ENCODE measurements at regions not wholly inside any gene's neighbourhood (a gene's known extent, or its start where the extent isn't known, plus 50 kb on each side); places are given as distances from the start of the nearest gene placed in this dataset.
"Not testable (repeated sequence)": the region's sequence is repeated elsewhere in the genome, so short reads cannot be mapped to it uniquely, and the experiment has no call there.

- Histone ChIP-seq H3K36me3 (ENCODE audit: insufficient read depth, low read length) (no peaks in the 10 kb centered on the region), H3K4me3 (ENCODE audit: low read depth, low read length) (no peak overlapping the region), H3K27me3 (ENCODE audit: insufficient read depth, low read length) (no peaks in the 10 kb centered on the region), H3K79me2 (ENCODE audit: control insufficient read depth, insufficient read depth, low read length, unreplicated experiment) (no peaks in the 10 kb centered on the region), H3K27ac (ENCODE audit: low read depth, low read length) (no peak overlapping the region), H3K4me1 (ENCODE audit: control insufficient read depth, insufficient read depth, low read length, unreplicated experiment) (no peaks in the 10 kb centered on the region), H2AFZ (ENCODE audit: low read length, unreplicated experiment) (no peak overlapping the region)
These were observed 378.7 kb downstream of the ZBBX start for GRCh38 chr3:167001374-167001773.

- no peak overlapping the region for H2AFZ ChIP-seq (ENCODE audit: low read length, unreplicated experiment)
- no peaks in the 10 kb centered on the region for H3K36me3 ChIP-seq (ENCODE audit: insufficient read depth, low read length)
These were observed 387.0 kb downstream of the ZBBX start for GRCh38 chr3:166993015-166993630.

GRCh38 chr3:166986000-166986399 lies 394.1 kb downstream of the ZBBX start:
- H3K79me2 ChIP-seq (ENCODE audit: control insufficient read depth, insufficient read depth, low read length, unreplicated experiment) = no peaks in the 10 kb centered on the region
- H3K4me3 ChIP-seq (ENCODE audit: low read depth, low read length) = no peak overlapping the region
- H2AFZ ChIP-seq (ENCODE audit: low read length, unreplicated experiment) = no peak overlapping the region
- H3K27ac ChIP-seq (ENCODE audit: low read depth, low read length) = peak overlapping the region; percentile 71
- peaks cover 9% of the 10 kb centered on the region for H3K4me1 ChIP-seq (ENCODE audit: control insufficient read depth, insufficient read depth, low read length, unreplicated experiment)
- H3K27me3 ChIP-seq (ENCODE audit: insufficient read depth, low read length) = no peaks in the 10 kb centered on the region
- H3K36me3 ChIP-seq (ENCODE audit: insufficient read depth, low read length) = no peaks in the 10 kb centered on the region

More at GRCh38 chr3:166993015-166993630, 387.0 kb downstream of the ZBBX start:
- H3K4me3 ChIP-seq (ENCODE audit: low read depth, low read length) = no peak overlapping the region
- no peaks in the 10 kb centered on the region for H3K4me1 ChIP-seq (ENCODE audit: control insufficient read depth, insufficient read depth, low read length, unreplicated experiment)
- H3K27ac ChIP-seq (ENCODE audit: low read depth, low read length) = no peak overlapping the region
- no peaks in the 10 kb centered on the region for H3K79me2 ChIP-seq (ENCODE audit: control insufficient read depth, insufficient read depth, low read length, unreplicated experiment)
- H3K27me3 ChIP-seq (ENCODE audit: insufficient read depth, low read length) = no peaks in the 10 kb centered on the region

- H3K27me3 ChIP-seq (ENCODE audit: insufficient read depth, low read length) = not testable (repeated sequence)
These were observed 404.3 kb downstream of the ZBBX start for GRCh38 chr3:166975796-166976195.

GRCh38 chr3:166967714-166968113 lies 412.4 kb downstream of the ZBBX start:
- H3K36me3 ChIP-seq (ENCODE audit: insufficient read depth, low read length); H3K79me2 ChIP-seq (ENCODE audit: control insufficient read depth, insufficient read depth, low read length, unreplicated experiment); H3K27ac ChIP-seq (ENCODE audit: low read depth, low read length); H3K4me3 ChIP-seq (ENCODE audit: low read depth, low read length); H2AFZ ChIP-seq (ENCODE audit: low read length, unreplicated experiment); H3K27me3 ChIP-seq (ENCODE audit: insufficient read depth, low read length); H3K4me1 ChIP-seq (ENCODE audit: control insufficient read depth, insufficient read depth, low read length, unreplicated experiment): not testable (repeated sequence)

More at GRCh38 chr3:166975796-166976195, 404.3 kb downstream of the ZBBX start:
- H3K79me2 ChIP-seq (ENCODE audit: control insufficient read depth, insufficient read depth, low read length, unreplicated experiment); H3K4me3 ChIP-seq (ENCODE audit: low read depth, low read length); H3K4me1 ChIP-seq (ENCODE audit: control insufficient read depth, insufficient read depth, low read length, unreplicated experiment); H3K36me3 ChIP-seq (ENCODE audit: insufficient read depth, low read length); H3K27ac ChIP-seq (ENCODE audit: low read depth, low read length); H2AFZ ChIP-seq (ENCODE audit: low read length, unreplicated experiment): not testable (repeated sequence)

GRCh38 chr3:166962911-166963310 lies 417.2 kb downstream of the ZBBX start:
- Histone ChIP-seq H3K27me3 (ENCODE audit: insufficient read depth, low read length) (no peaks in the 10 kb centered on the region), H3K79me2 (ENCODE audit: control insufficient read depth, insufficient read depth, low read length, unreplicated experiment) (no peaks in the 10 kb centered on the region), H3K4me1 (ENCODE audit: control insufficient read depth, insufficient read depth, low read length, unreplicated experiment) (no peaks in the 10 kb centered on the region), H3K27ac (ENCODE audit: low read depth, low read length) (no peak overlapping the region), H3K36me3 (ENCODE audit: insufficient read depth, low read length) (no peaks in the 10 kb centered on the region), H3K4me3 (ENCODE audit: low read depth, low read length) (no peak overlapping the region), H2AFZ (ENCODE audit: low read length, unreplicated experiment) (no peak overlapping the region)

GRCh38 chr3:166957121-166957520 lies 423.0 kb downstream of the ZBBX start:
- Histone ChIP-seq H3K4me1 (ENCODE audit: control insufficient read depth, insufficient read depth, low read length, unreplicated experiment) (no peaks in the 10 kb centered on the region), H3K79me2 (ENCODE audit: control insufficient read depth, insufficient read depth, low read length, unreplicated experiment) (no peaks in the 10 kb centered on the region), H3K27ac (ENCODE audit: low read depth, low read length) (no peak overlapping the region), H3K4me3 (ENCODE audit: low read depth, low read length) (no peak overlapping the region), H3K27me3 (ENCODE audit: insufficient read depth, low read length) (no peaks in the 10 kb centered on the region), H2AFZ (ENCODE audit: low read length, unreplicated experiment) (no peak overlapping the region), H3K36me3 (ENCODE audit: insufficient read depth, low read length) (no peaks in the 10 kb centered on the region)

GRCh38 chr3:166955201-166955939 lies 424.7 kb downstream of the ZBBX start:
- no peak overlapping the region for H2AFZ ChIP-seq (ENCODE audit: low read length, unreplicated experiment)
- H3K79me2 ChIP-seq (ENCODE audit: control insufficient read depth, insufficient read depth, low read length, unreplicated experiment) = no peaks in the 10 kb centered on the region
- no peak overlapping the region for H3K27ac ChIP-seq (ENCODE audit: low read depth, low read length)
- H3K27me3 ChIP-seq (ENCODE audit: insufficient read depth, low read length) = no peaks in the 10 kb centered on the region
- no peaks in the 10 kb centered on the region for H3K36me3 ChIP-seq (ENCODE audit: insufficient read depth, low read length)
- H3K4me3 ChIP-seq (ENCODE audit: low read depth, low read length) = no peak overlapping the region
- H3K4me1 ChIP-seq (ENCODE audit: control insufficient read depth, insufficient read depth, low read length, unreplicated experiment) = no peaks in the 10 kb centered on the region

- H3K27ac ChIP-seq (ENCODE audit: low read depth, low read length) = no peak overlapping the region
- no peaks in the 10 kb centered on the region for H3K79me2 ChIP-seq (ENCODE audit: control insufficient read depth, insufficient read depth, low read length, unreplicated experiment)
- no peak overlapping the region for H2AFZ ChIP-seq (ENCODE audit: low read length, unreplicated experiment)
These were observed 445.2 kb downstream of the ZBBX start for GRCh38 chr3:166934879-166935278.

GRCh38 chr3:166917437-166917836 lies 462.7 kb downstream of the ZBBX start:
- no peaks in the 10 kb centered on the region for H3K36me3 ChIP-seq (ENCODE audit: insufficient read depth, low read length)

More at GRCh38 chr3:166934879-166935278, 445.2 kb downstream of the ZBBX start:
- H3K4me3 ChIP-seq (ENCODE audit: low read depth, low read length) = no peak overlapping the region
- H3K27me3 ChIP-seq (ENCODE audit: insufficient read depth, low read length) = no peaks in the 10 kb centered on the region
- H3K4me1 ChIP-seq (ENCODE audit: control insufficient read depth, insufficient read depth, low read length, unreplicated experiment) = no peaks in the 10 kb centered on the region
- H3K36me3 ChIP-seq (ENCODE audit: insufficient read depth, low read length) = no peaks in the 10 kb centered on the region

GRCh38 chr3:166902374-166902773 lies 477.7 kb downstream of the ZBBX start:
- Histone ChIP-seq H3K27ac (ENCODE audit: low read depth, low read length) (no peak overlapping the region), H3K4me3 (ENCODE audit: low read depth, low read length) (no peak overlapping the region), H3K36me3 (ENCODE audit: insufficient read depth, low read length) (no peaks in the 10 kb centered on the region), H3K4me1 (ENCODE audit: control insufficient read depth, insufficient read depth, low read length, unreplicated experiment) (no peaks in the 10 kb centered on the region), H3K27me3 (ENCODE audit: insufficient read depth, low read length) (no peaks in the 10 kb centered on the region), H3K79me2 (ENCODE audit: control insufficient read depth, insufficient read depth, low read length, unreplicated experiment) (no peaks in the 10 kb centered on the region), H2AFZ (ENCODE audit: low read length, unreplicated experiment) (no peak overlapping the region)

More at GRCh38 chr3:166917437-166917836, 462.7 kb downstream of the ZBBX start:
- no peaks in the 10 kb centered on the region for H3K79me2 ChIP-seq (ENCODE audit: control insufficient read depth, insufficient read depth, low read length, unreplicated experiment)
- H3K27me3 ChIP-seq (ENCODE audit: insufficient read depth, low read length) = no peaks in the 10 kb centered on the region
- no peak overlapping the region for H3K4me3 ChIP-seq (ENCODE audit: low read depth, low read length)
- H3K27ac ChIP-seq (ENCODE audit: low read depth, low read length) = no peak overlapping the region
- H2AFZ ChIP-seq (ENCODE audit: low read length, unreplicated experiment) = no peak overlapping the region
- H3K4me1 ChIP-seq (ENCODE audit: control insufficient read depth, insufficient read depth, low read length, unreplicated experiment) = no peaks in the 10 kb centered on the region
